ENCODE measurements at regions not wholly inside any gene's neighbourhood (a gene's known extent, or its start where the extent isn't known, plus 50 kb on each side); places are given as distances from the start of the nearest gene placed in this dataset.

GRCh38 chr10:130998642-130999041 is 312.9 kb downstream of the TCERG1L start:
- DNase-seq (ENCODE audit: low spot score): no peak

- no peak for DNase-seq (ENCODE audit: low spot score)
Measured at GRCh38 chr10:130999376-131000202, 311.9 kb downstream of the TCERG1L start.

DNA sequence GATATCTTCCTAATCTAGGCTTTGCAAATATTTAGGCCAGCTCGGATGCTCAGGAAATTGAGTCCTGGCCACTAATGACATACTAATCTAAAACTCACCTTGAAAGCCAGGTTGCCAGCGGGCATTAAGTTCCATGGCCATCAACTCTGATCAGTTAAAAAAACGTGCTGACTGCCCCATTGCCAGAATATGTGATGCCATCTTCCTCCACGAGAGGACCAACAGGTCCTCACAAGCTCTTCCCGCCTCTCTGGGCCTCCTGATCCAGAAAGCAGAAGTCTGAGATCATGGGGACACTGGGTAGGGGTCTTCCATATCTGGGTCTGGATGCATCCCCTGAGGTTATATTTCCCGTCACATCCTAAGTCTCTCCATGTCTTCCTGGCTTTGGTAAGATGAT is 311.3 kb downstream of the TCERG1L start:
- no peak for DNase-seq (ENCODE audit: low spot score)

GRCh38 chr10:131000743-131001142 is 310.8 kb downstream of the TCERG1L start:
- no peak for DNase-seq (ENCODE audit: low spot score)

DNA sequence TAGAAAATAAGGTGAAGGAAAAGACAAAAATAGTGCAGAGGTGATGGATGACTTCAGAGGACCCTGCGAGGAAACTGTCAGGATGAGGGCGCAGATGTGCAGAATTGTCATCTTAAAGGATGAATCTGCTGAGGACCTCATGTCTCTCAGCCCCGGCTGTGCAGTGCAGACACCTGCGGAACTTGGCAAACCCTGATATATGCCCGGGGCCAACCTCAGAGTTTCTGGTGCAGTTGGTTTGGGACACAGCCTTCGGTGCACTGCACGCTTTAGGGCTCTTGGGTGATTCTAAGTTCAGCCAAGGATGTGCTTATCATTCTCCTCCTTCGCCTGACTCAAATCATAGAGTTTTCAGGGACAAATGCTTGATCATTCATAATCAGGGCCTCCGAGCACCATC is 310.1 kb downstream of the TCERG1L start:
- no peak for DNase-seq (ENCODE audit: low spot score)

- DNase-seq (ENCODE audit: low spot score): no peak
Measured at GRCh38 chr10:131002031-131002861, 309.3 kb downstream of the TCERG1L start.

DNA sequence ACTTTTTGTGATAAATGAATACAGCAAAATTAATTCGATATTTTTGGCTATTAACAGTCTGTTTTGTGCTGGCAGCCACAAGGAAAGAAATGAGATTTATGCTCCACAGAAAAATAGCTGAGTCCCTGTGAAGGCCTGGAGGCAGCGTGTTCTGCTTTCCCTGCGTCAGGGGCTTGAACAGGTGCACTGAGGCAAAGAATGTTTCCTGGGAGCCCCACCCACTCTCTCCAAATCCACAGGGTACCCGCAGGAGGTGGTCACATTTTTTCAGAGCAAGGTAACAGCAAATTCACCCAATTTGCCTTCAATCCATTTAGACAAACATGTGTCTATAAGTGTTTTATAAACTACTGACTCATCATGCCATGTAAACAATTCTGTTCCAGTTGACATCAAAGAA is 308.1 kb downstream of the TCERG1L start:
- no peak for DNase-seq (ENCODE audit: low spot score)

DNA sequence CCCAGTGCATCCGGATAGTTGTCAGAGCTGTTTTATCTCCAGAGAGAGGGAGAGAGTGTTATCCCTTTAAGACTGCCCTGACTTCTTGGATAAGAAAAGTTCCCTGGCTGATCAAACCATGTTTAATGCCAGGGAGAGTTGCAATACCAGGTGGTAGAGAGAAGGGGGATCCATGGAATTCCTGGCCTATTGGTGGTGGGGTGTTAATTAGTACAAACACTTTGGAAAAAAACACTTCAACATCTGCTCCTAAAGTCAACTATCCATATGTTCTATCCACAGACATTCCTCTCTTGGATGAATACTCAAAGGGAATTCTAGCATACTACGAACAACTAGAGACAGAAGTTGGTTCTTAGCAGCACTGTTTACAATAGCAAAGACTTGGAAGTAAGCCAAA is 307.2 kb downstream of the TCERG1L start:
- DNase-seq (ENCODE audit: low spot score): no peak

DNA sequence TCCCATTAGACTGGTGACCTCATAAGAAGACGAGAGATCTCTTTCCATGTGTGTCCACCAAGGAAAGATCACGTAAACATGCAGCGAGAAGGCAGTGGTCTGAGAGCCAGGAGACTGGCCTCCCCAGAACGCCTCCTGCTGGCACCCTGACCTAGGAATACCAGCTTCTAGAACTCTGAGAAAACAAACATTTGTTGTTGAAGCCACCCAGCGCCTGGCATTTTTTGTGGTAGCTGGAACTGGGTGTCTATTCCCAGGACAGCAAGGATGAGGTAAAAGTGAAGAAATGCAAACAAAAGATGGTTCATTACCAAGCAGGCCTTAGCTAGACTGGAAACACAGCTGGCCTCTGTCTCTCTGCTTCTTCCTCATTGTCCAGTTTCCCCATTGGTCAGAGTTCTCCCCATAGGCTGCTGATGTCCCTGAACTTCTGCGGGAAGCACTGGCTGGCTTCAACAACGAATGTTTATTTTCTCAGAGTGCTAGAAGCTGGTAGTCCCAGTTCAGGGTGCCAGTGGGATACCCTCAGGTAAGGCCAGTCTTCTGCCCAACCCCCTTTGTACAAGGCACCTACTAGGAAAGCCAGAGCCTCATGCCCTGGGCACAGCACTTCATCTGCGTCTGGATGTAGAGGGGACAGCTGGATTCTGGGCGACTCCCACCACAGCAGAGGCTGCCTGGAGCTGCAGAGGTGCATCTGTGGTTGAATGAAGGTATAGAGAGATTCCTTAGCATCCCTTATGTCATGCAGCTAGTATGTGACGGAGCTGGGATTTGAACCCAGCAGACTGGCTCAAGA is 304.9 kb downstream of the TCERG1L start:
- DNase-seq (ENCODE audit: low spot score): no peak

DNA sequence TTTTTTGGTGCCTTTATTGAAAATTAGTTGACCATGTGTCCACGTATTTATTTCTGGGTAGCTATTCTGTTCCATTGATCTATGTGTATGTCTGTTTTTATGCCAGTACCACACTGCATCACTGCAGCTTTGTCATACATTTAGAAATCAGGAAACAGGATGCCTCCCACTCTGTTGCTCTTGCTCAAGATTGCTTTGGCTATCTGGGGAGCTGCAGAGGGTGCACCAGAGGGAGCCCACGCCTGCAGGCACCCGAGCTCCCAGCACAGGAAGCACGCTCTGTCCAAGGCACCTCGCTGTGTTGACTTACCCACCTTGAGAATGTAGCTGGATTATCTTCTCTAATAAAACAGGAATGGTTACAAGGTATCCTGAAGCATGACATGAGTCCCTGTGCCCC is 301.7 kb downstream of the TCERG1L start:
- DNase-seq (ENCODE audit: low spot score): no peak

- DNase-seq (ENCODE audit: low spot score): no peak
Measured at GRCh38 chr10:131010965-131011575, 300.5 kb downstream of the TCERG1L start.

- DNase-seq (ENCODE audit: low spot score): no peak
Measured at GRCh38 chr10:131011936-131012640, 299.4 kb downstream of the TCERG1L start.

DNA sequence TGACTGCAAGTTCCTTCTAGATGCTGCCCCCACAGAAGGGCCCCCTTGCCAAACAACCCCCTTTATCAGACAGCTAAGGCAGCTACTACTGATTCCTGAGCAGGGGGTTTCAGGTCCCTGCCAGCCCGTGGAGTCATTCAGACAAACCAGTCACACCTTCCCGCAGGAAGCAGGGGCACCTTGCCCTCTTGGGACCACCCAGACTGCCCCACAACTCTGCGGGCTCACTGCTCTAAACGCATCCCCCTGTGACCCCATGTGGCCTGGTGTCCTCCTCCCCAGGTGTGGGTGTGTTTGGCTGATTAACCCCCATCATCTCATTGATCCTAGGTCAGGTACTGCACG is 298.9 kb downstream of the TCERG1L start:
- DNase-seq (ENCODE audit: low spot score): no peak

DNA sequence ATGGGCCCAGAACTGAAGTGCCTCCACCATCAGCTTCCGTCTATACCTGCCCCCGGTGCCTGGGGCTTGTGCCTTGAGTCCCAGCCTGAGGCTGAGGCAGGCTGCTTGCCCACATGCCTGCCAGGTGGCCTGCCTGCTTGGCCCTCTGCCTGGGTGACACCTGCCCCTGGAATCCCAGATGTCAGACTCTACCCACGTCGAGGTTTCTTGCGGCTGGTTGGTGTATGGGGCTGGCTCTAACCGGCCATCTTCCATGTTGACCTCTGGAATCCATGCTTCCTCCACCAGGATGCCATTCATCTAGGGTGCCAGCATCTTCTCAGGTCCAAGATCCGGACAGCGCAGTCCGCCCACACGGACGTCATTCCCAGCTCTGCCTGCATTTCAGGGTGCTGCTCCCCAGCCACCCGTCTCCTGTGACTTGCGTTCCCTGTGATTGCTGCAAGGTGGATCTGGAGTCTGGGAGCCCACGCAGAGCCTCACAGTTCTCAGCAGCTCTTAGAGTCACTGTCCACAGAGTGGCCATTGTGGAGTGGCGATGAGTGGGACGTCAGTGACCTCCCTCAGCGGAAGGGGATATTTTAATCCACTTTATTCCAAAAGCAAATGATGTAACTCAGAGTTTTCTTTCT is 298.1 kb downstream of the TCERG1L start:
- no peak for DNase-seq (ENCODE audit: low spot score)

- DNase-seq (ENCODE audit: low spot score): no peak
Measured at GRCh38 chr10:131014271-131014670, 297.2 kb downstream of the TCERG1L start.

- DNase-seq (ENCODE audit: low spot score): no peak
Measured at GRCh38 chr10:131015271-131015670, 296.2 kb downstream of the TCERG1L start.

DNA sequence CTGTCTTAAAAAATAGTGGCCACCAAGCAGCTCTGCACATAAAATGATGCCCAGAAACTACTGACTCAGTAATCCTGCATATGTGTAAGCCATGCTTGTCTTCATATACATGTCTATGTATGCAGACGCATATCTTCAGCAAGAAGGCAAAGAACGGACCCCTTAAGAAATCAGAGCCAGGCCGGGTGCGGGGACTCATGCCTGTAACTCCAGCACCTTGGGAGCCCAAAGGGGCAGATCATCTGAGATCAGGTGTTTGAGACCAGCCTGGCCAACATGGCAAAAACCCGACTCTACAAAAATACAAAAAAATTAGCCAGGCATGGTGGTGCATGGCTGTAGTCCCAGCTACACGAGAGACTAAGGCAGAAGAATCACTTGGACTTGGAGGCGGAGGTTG is 295.0 kb downstream of the TCERG1L start:
- DNase-seq (ENCODE audit: low spot score): no peak

GRCh38 chr10:131017566-131018285 is 293.8 kb downstream of the TCERG1L start:
- no peak for DNase-seq (ENCODE audit: low spot score)

- DNase-seq (ENCODE audit: low spot score): no peak
Measured at GRCh38 chr10:131018886-131019500, 292.5 kb downstream of the TCERG1L start.

GRCh38 chr10:131019696-131020095 is 291.8 kb downstream of the TCERG1L start:
- DNase-seq (ENCODE audit: low spot score): no peak

Data from ecto neural progenitor cell (in vitro differentiated cells).